ENCODE measurements at regions not wholly inside any gene's neighbourhood (a gene's known extent, or its start where the extent isn't known, plus 50 kb on each side); places are given as distances from the start of the nearest gene placed in this dataset.

DNA sequence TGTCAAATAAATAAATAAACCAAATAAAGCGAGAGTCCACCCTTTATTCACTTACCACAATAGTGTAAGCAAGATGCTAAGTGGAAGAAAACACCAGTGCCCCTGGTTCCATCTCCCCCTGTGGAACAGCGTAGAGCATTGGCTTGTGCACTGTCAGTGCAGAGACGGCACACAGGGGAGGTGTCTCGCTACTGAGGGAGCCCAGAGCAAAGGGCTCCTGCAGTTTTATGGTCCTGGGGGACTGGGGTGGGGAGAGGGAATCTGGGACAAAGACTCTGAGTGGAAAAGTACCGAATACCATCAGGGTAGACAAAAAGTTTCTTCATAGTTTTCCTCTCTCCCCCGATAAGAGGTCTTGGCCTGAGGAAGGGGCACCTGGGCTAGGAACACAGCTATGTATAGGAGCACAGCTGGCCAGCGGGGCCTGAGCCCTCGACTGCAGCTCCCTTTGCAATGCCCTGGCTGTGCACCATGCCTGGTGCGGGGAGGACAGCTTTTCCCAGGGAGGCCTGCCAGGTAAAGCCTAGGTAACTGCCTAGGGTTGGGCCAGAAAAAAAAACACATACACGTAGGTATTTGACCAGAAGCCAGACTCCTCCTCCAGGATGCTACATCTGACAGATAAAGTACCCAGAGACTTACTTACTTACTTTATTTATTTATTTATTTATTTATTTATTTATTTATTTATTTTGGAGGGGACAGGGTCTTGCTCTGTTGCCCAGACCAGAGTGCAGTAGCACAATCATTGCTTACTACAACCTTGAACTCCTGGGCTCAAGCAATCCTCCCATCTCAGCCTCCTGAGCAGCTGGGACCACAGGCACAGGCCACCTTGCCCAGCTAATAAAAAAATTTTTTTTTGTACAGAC is 88.8 kb upstream of the KIF5B start:
- TF ChIP-seq, protein P1, sequence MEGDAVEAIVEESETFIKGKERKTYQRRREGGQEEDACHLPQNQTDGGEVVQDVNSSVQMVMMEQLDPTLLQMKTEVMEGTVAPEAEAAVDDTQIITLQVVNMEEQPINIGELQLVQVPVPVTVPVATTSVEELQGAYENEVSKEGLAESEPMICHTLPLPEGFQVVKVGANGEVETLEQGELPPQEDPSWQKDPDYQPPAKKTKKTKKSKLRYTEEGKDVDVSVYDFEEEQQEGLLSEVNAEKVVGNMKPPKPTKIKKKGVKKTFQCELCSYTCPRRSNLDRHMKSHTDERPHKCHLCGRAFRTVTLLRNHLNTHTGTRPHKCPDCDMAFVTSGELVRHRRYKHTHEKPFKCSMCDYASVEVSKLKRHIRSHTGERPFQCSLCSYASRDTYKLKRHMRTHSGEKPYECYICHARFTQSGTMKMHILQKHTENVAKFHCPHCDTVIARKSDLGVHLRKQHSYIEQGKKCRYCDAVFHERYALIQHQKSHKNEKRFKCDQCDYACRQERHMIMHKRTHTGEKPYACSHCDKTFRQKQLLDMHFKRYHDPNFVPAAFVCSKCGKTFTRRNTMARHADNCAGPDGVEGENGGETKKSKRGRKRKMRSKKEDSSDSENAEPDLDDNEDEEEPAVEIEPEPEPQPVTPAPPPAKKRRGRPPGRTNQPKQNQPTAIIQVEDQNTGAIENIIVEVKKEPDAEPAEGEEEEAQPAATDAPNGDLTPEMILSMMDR (IDR thresholded peaks at IDR 0.05), result no peak
- no peak for TF ChIP-seq POLR2A (IDR thresholded peaks at IDR 0.05)
